C4-2B (cell line): ENCODE measurements at regions not wholly inside any gene's neighbourhood (a gene's known extent, or its start where the extent isn't known, plus 50 kb on each side); places are given as distances from the start of the nearest gene placed in this dataset.

Source experiments
- H3K27ac ChIP-seq: fragments of 450-650 bp; 2 replicates; pipeline ENCODE4 v1.5.1; 2017
- ZFX ChIP-seq: fragments of 450-650 bp; IDR thresholded peaks from 2 replicates; pipeline ENCODE4 v1.6.1; 2017
- TF ChIP-seq, protein P1 (sequence below): fragments of 450-650 bp; conservative IDR thresholded peaks from 2 replicates; pipeline ENCODE4 v1.5.1; 2017; ENCODE audit warnings: mild to moderate bottlenecking

DNA sequence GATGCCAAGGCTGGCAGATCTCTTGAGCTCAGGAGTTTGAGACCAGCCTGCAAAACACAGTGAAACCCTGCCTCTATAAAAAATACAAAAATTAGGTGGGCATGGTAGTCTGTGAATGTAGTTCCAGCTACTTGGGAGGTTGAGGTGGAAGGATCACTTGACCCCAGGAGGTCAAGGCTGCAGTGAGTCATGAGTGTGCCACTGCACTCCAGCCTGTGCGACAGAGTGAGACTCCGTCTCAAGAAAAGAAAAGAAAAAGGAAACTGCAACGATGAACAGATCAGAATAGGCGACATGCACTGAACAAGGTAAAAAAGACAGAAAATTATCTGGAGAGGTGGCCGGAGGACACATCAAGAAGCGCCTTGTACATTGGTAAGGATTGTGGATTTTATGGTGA is 273.7 kb upstream of the AMIGO2 start:
- no peak for TF ChIP-seq ZFX
- TF ChIP-seq, protein P1, sequence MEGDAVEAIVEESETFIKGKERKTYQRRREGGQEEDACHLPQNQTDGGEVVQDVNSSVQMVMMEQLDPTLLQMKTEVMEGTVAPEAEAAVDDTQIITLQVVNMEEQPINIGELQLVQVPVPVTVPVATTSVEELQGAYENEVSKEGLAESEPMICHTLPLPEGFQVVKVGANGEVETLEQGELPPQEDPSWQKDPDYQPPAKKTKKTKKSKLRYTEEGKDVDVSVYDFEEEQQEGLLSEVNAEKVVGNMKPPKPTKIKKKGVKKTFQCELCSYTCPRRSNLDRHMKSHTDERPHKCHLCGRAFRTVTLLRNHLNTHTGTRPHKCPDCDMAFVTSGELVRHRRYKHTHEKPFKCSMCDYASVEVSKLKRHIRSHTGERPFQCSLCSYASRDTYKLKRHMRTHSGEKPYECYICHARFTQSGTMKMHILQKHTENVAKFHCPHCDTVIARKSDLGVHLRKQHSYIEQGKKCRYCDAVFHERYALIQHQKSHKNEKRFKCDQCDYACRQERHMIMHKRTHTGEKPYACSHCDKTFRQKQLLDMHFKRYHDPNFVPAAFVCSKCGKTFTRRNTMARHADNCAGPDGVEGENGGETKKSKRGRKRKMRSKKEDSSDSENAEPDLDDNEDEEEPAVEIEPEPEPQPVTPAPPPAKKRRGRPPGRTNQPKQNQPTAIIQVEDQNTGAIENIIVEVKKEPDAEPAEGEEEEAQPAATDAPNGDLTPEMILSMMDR = no peak
- H3K27ac ChIP-seq = no peak overlapping the region

DNA sequence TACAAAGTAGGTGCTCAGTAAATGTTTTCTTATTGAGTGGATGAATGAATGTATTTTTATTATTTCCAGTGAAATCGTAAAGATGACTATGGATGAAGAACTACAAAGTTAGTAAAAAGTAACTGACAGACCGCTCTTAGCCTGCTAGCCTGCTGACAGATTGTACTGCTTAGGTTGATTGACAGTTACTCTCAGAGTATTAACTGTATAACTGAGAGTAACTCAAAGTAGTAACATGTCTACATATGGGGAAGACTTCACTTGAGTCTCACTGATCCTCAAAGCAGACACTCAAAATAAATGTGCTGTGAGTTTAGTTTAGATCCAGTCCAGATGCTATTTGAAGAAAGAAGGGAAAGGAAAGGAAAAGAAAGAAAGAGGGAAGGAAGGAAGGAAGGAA is 272.3 kb upstream of the AMIGO2 start:
- H3K27ac ChIP-seq = no peak overlapping the region
- TF ChIP-seq ZFX = no peak
- TF ChIP-seq, protein P1 = no peak

DNA sequence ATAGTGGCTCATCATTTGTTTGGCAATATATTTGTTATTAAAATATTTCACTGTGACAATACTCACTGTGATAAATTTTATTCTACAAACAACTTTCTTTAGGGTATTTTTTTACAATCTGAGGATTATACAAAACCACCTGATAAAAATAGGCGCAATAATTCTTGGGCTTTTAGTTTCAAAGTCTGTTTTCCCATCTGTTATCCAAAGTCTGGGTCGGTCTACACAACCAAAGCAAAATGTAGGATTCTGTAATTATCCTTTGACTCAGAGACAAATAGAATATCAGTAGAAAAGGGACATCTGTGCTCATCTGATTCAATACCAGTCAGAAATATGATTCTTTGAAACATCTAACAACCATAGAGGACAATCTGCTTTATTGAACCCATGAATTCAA is 271.8 kb upstream of the AMIGO2 start:
- no peak overlapping the region for H3K27ac ChIP-seq
- no peak for TF ChIP-seq ZFX

DNA sequence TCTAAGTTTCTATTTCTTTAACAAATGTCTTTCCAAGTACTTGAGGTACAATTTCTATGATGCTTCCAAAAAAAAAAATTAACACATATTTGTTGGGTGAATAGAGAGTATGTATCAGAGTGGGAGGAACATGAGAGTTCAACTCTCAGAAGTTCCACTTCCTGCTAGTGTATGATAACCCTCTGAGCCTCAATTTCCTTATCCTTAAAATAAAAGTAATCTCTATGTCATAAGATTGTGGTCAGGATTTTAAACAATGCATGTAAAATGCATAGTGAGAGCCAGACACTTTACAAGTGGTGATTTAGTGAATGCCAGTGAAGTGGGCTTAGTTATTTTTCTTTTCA is 270.3 kb upstream of the AMIGO2 start:
- no peak for TF ChIP-seq ZFX
- TF ChIP-seq, protein P1 = no peak
- no peak overlapping the region for H3K27ac ChIP-seq

DNA sequence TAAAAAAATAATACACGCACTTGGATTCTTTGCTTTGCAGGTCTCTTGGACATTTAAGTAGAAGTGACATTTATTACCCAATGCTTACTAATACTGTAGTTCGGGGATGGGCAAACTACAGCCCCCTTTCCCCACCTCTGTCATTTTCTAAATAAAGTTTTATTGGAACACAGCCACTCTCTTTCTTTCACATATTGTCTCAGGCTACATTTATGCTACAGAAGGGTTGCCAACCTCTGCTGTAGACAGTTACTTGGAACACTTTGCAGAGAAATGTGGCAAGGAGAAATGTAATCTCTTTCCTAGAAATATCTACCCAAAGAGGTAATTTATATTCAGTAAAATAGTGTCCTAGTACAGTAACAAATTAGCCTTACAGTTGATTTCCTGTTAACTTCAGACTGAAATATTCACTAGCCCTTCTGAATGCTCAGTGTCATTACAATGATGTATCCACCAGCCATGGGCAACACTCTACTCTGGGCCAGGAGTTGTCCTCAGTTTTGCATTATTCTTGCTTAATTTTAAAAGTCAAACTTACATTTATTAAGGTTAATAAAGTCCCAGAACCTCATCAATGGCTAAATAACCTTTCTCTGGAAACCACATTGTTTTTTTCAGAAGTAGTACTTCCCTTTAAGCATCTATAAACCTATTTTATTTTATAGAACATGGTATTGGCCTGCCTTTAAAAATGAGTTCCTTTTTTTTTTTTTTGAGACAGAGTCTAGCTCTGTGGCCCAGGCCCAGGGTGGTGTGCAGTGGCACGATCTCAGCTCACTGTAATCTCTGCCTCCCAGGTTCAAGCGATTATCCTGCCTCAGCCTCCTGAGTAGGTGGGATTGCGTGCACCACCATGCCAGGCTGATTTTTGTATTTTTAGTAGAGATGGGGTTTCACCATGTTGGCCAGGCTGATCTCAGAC is 269.6 kb upstream of the AMIGO2 start:
- no peak for TF ChIP-seq ZFX
- TF ChIP-seq, protein P1 = no peak
- no peak overlapping the region for H3K27ac ChIP-seq

DNA sequence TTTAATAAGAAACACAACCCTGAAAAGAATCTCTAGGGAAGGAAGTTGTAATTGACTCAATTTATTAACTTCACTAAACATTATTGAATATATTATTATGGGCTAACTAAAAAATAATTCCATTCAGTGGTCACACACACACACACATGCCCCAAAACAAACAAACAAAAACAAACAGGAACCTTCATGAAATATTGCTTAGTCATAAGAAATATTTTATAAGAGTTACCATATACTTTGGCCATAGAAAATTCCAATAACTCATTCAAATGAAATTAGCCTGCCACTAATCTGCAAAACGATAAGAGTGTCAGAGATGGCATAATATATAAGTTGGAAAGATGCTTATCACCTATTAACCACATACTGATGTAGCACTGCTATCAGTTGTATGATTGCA is 268.4 kb upstream of the AMIGO2 start:
- 0 out of 2 replicates have a peak overlapping the region, but pooled peaks have one; percentile 23 for H3K27ac ChIP-seq
- TF ChIP-seq ZFX = no peak
- TF ChIP-seq, protein P1 = no peak

DNA sequence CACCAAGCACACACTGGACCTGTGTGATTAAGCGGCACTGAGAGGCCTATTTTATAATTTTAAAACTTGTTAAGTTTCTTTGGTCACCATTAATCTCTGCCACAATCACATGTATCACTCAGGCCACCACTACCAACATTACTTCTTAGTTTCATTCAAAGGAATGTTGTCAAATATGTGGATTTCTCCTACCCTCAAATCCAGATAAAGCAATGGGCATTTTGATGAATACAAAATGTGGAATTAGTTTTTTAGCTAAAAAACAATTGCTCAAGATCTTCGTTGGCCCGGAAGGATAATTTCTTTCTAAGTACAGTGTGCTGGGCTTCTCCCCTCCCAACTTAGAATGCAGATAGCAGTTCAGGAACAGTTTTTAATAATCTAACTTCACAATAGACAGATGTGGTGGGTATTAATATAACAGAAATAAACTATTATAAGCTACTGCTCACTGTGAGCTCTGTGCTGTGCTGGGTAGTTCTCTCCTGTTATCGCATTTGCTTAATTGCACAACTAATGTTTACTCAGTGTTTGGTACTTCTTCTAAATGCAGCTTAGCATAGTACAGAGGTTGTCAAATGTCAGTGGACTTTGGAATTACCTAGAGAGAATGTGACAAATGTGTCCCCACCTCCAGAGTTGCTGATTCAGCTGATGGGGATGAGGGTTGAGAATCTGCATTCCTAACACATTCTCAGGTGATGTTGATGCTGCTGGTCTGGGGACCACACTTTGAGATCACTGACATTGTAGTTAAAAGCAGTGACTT is 266.7 kb upstream of the AMIGO2 start:
- no peak overlapping the region for H3K27ac ChIP-seq
- TF ChIP-seq, protein P1 = no peak
- no peak for TF ChIP-seq ZFX
